Superior temporal gyrus (tissue), 1 donor: ENCODE measurements at regions not wholly inside any gene's neighbourhood (a gene's known extent, or its start where the extent isn't known, plus 50 kb on each side); places are given as distances from the start of the nearest gene placed in this dataset.

Experiments used
- DNase-seq: peaks from one replicate; pipeline ENCODE4 v3.0.0-alpha.2; 2016; ENCODE audit errors: extremely low spot score

- DNase-seq = no peak
Measured at GRCh38 chrX:155682834-155683233, 70.1 kb upstream of the TMLHE start.

GRCh38 chrX:155679715-155680114 is 67.0 kb upstream of the TMLHE start:
- no peak for DNase-seq

DNA sequence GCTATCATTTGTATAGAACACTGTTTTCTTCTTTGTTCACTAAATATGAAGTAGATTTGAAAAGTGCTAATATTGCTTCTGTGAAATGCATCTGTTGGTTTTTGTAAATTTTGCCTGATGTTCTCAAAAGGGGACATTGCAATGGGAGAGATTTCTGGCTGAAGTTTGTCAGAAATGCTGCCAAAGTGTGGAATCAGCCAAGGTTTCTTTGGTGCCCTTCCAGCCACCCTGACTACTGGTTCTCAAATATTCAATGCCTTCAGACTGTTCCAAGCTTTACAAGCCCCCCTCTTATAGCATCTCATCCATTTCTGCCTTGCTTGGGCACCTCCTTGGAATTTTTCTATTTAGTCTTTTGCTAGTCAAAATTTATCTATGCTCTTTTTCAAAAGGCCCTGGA is 60.6 kb upstream of the TMLHE start:
- no peak for DNase-seq

- no peak for DNase-seq
Measured at GRCh38 chrX:155666741-155667140, 54.0 kb upstream of the TMLHE start.
